ENCODE measurements at regions not wholly inside any gene's neighbourhood (a gene's known extent, or its start where the extent isn't known, plus 50 kb on each side); places are given as distances from the start of the nearest gene placed in this dataset.

GRCh38 chr18:38900031-38900430 lies 1334.4 kb upstream of the CELF4 start:
- H3K56ac ChIP-seq (replicated peaks; ENCODE audit: insufficient read length, low read depth, low read length), result no peak overlapping the region
- H3K4me1 ChIP-seq (replicated peaks in 1 of 4; ENCODE audit: control insufficient read depth in 3 of 4, insufficient read depth in 4 of 4, low read length in 3 of 4), result peaks cover 0 to 3% (median 0%) of the 10 kb centered on the region in 4 experiments; a peak in 1 of 7 replicates
- peaks cover 0 to 1% (median 0%) of the 10 kb centered on the region in 4 experiments; a peak in 1 of 7 replicates for H3K27me3 ChIP-seq (replicated peaks in 1 of 4; ENCODE audit: control insufficient read depth in 3 of 4, extremely low read depth in 1 of 4, insufficient read depth in 3 of 4, low read length in 3 of 4)
- WGBS, 2 experiments (ENCODE audit: extremely low coverage in 1 of 2, insufficient coverage in 1 of 2, insufficient read length in 1 of 2, insufficient replicate concordance in 2 of 2, low coverage in 1 of 2, low lambda C conversion rate in 2 of 2, missing lambda C conversion rate in 1 of 2), result 85% methylated on average over 2 of the region's 2 CpGs; no CpG with 5 or more reads in 1 of the 2 experiments
- no peak for FAIRE-seq
- TF ChIP-seq MAX (IDR thresholded peaks at IDR 0.05), result no peak
- TF ChIP-seq E2F6 (IDR thresholded peaks at IDR 0.05), result no peak
- TF ChIP-seq SRF (IDR thresholded peaks at IDR 0.05; ENCODE audit: low read depth, low read length), result no peak
- TF ChIP-seq NRF1 (IDR thresholded peaks at IDR 0.05; ENCODE audit: low read depth, low read length), result no peak
- TF ChIP-seq TCF12 (IDR thresholded peaks at IDR 0.05; ENCODE audit: low read depth, low read length), result no peak
- no peak for TF ChIP-seq RXRA (IDR thresholded peaks at IDR 0.05; ENCODE audit: insufficient read depth, low read depth, low read length)
- no peak for TF ChIP-seq CBX8 (IDR thresholded peaks at IDR 0.05; ENCODE audit: borderline replicate concordance, low read depth, low read length)
- no peak for TF ChIP-seq FOSL1 (IDR thresholded peaks at IDR 0.05; ENCODE audit: insufficient read depth, low read depth, low read length)
- TF ChIP-seq KDM5A (IDR thresholded peaks at IDR 0.05; ENCODE audit: low read length), result no peak
- TF ChIP-seq BCL11A (IDR thresholded peaks at IDR 0.05; ENCODE audit: low read depth in 2 of 2, low read length in 2 of 2), result no peak
- TF ChIP-seq TAF7 (optimal IDR thresholded peaks at IDR 0.05; ENCODE audit: borderline replicate concordance, low read depth, low read length), result no peak
- no peak for TF ChIP-seq CHD2 (IDR thresholded peaks at IDR 0.05; ENCODE audit: low read length)
- TF ChIP-seq SIN3A (conservative IDR thresholded peaks at IDR 0.05 in 1 of 2, IDR thresholded peaks at IDR 0.05 in 1 of 2; ENCODE audit: low read depth in 1 of 2, low read length in 2 of 2), result no peak
- no peak for DNase-seq (ENCODE audit: low read depth in 1 of 2, low spot score in 2 of 2)
- H3K18ac ChIP-seq (ENCODE audit: extremely low read depth, low read length), result no peak overlapping the region
- H2AK5ac ChIP-seq (ENCODE audit: low read depth, low read length), result no peak overlapping the region
- H4K20me1 ChIP-seq (replicated peaks in 1 of 2; ENCODE audit: control insufficient read depth in 1 of 2, insufficient read depth in 2 of 2, low read length in 2 of 2), result no peaks in the 10 kb centered on the region
- POLR2A ChIA-PET (ENCODE audit: partially characterized antibody), result no interaction called here
- H4K8ac ChIP-seq (ENCODE audit: extremely low read depth, insufficient read depth, low read length), result no peak overlapping the region
- no peak overlapping the region for H3K4me3 ChIP-seq (ENCODE audit: extremely low read depth in 1 of 4, insufficient read depth in 2 of 4, low read depth in 3 of 4, low read length in 4 of 4)
- H2AFZ ChIP-seq (ENCODE audit: low read length), result no peak overlapping the region
- H3K9me3 ChIP-seq (ENCODE audit: insufficient read depth in 2 of 2, low read depth in 1 of 2, low read length in 1 of 2), result no peaks in the 10 kb centered on the region
- no peak overlapping the region for H3K4ac ChIP-seq (replicated peaks; ENCODE audit: insufficient read length, low read depth, low read length)
- H3K23ac ChIP-seq (ENCODE audit: insufficient read length), result no peak overlapping the region
- no peak overlapping the region for H2BK5ac ChIP-seq (ENCODE audit: low read depth, low read length)
- H3K79me2 ChIP-seq (ENCODE audit: control insufficient read depth in 1 of 2, insufficient read depth in 2 of 2, low read length in 2 of 2), result no peaks in the 10 kb centered on the region
- H3K27ac ChIP-seq (ENCODE audit: low read depth, low read length), result no peak overlapping the region
- no peak overlapping the region for H4K5ac ChIP-seq (ENCODE audit: insufficient read length, low read depth, low read length)
- no peak overlapping the region for H2BK15ac ChIP-seq (ENCODE audit: low read length)
- H3K36me3 ChIP-seq (ENCODE audit: control insufficient read depth in 2 of 4, insufficient read depth in 4 of 4, low read length in 3 of 4), result no peaks in the 10 kb centered on the region
- no peaks in the 10 kb centered on the region for H3K79me1 ChIP-seq (ENCODE audit: low read depth, low read length)
- no peak overlapping the region for H4K91ac ChIP-seq (replicated peaks; ENCODE audit: insufficient read length, low read length)
- H3K4me2 ChIP-seq (ENCODE audit: insufficient read depth in 1 of 2, low read depth in 2 of 2, low read length in 2 of 2), result no peak overlapping the region
- no peak overlapping the region for H2BK12ac ChIP-seq (ENCODE audit: low read depth, low read length)
- no peak overlapping the region for H2BK120ac ChIP-seq (replicated peaks; ENCODE audit: low read depth, low read length)
- no peak overlapping the region for H3K14ac ChIP-seq (ENCODE audit: insufficient read length)
- H2BK20ac ChIP-seq (ENCODE audit: low read length), result no peak overlapping the region
- no peaks in the 10 kb centered on the region for H3K23me2 ChIP-seq (ENCODE audit: low read depth, low read length)
- CTCF ChIA-PET (ENCODE audit: partially characterized antibody), result interaction anchor here (0.6 to 1.9 kb wide), 2 partner anchors 32 to 284 kb away, joined by 3 to 6 read pairs; no protein-coding TSS in a partner anchor
- H3K9ac ChIP-seq (replicated peaks in 1 of 4; ENCODE audit: extremely low read depth in 1 of 4, low read depth in 3 of 4, low read length in 3 of 4), result no peak overlapping the region

All from H1 (cell line).